ENCODE measurements at regions not wholly inside any gene's neighbourhood (a gene's known extent, or its start where the extent isn't known, plus 50 kb on each side); places are given as distances from the start of the nearest gene placed in this dataset.

DNA sequence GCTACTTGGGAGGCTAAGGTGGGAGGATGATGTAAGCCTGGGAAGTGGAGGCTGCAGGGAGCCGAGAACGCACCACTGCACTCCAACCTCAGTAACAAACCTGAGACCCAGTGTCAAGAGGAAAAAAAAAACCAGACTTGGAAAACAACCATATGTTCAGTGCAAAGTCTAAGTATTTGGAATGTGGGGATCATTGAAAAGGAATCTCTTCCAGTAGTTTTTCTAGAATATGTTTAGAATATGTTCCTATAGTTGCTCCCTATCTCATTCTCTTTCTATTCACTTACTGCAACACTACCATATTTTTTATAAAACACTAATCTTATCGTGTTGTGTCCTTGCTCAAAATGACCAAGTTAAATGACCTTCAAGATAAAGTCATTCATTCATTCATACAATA lies 423.5 kb upstream of the SOX5 start:
- no peaks in the 10 kb centered on the region for H3K9me1 ChIP-seq (ENCODE audit: control insufficient read depth, insufficient read depth, low read length)
- DNase-seq (ENCODE audit: extremely low read depth in 1 of 4, low spot score in 3 of 4): no peak
- no peak for FAIRE-seq
- no peaks in the 10 kb centered on the region for H3K4me1 ChIP-seq (replicated peaks in 1 of 2; ENCODE audit: control insufficient read depth in 2 of 2, insufficient read depth in 2 of 2, low read length in 2 of 2)
- BruUV-seq (replicated peaks): no TSS peak
- no peak overlapping the region for H3K4me3 ChIP-seq
- ATAC-seq: no peak
- no peak overlapping the region for H2AFZ ChIP-seq (ENCODE audit: low read depth, low read length)
- H3K4me2 ChIP-seq (ENCODE audit: insufficient read depth, low read length): no peak overlapping the region
- 0% methylated on average over 2 of the region's 3 CpGs for WGBS (ENCODE audit: insufficient coverage, low coverage, missing lambda C conversion rate)
- TF ChIP-seq HMGN3 (IDR thresholded peaks at IDR 0.05; ENCODE audit: borderline replicate concordance, extremely low read depth, insufficient read length, low read depth, low read length): no peak
- TF ChIP-seq, protein P1, sequence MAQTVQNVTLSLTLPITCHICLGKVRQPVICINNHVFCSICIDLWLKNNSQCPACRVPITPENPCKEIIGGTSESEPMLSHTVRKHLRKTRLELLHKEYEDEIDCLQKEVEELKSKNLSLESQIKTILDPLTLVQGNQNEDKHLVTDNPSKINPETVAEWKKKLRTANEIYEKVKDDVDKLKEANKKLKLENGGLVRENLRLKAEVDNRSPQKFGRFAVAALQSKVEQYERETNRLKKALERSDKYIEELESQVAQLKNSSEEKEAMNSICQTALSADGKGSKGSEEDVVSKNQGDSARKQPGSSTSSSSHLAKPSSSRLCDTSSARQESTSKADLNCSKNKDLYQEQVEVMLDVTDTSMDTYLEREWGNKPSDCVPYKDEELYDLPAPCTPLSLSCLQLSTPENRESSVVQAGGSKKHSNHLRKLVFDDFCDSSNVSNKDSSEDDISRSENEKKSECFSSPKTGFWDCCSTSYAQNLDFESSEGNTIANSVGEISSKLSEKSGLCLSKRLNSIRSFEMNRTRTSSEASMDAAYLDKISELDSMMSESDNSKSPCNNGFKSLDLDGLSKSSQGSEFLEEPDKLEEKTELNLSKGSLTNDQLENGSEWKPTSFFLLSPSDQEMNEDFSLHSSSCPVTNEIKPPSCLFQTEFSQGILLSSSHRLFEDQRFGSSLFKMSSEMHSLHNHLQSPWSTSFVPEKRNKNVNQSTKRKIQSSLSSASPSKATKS (CRISPR knock-in tag; IDR thresholded peaks at IDR 0.05): no peak
- TF ChIP-seq HDAC1 (IDR thresholded peaks at IDR 0.05): no peak
- TF ChIP-seq ZNF347 (CRISPR knock-in tag; IDR thresholded peaks at IDR 0.05; ENCODE audit: low read depth): no peak
- no peak for TF ChIP-seq TEAD4 (IDR thresholded peaks at IDR 0.05; ENCODE audit: low read length)
- no peak for TF ChIP-seq TEAD4 (CRISPR knock-in tag; IDR thresholded peaks at IDR 0.05; ENCODE audit: borderline replicate concordance)
- TF ChIP-seq PHF21A (IDR thresholded peaks at IDR 0.05; ENCODE audit: borderline replicate concordance, low read depth): no peak
- no peak for TF ChIP-seq COPS2 (conservative IDR thresholded peaks at IDR 0.05)
- no peak for TF ChIP-seq ZNF384 (IDR thresholded peaks at IDR 0.05; ENCODE audit: low read depth, low read length)
- TF ChIP-seq PHB (CRISPR knock-in tag; IDR thresholded peaks at IDR 0.05): no peak
- no peak overlapping the region for H3K27ac ChIP-seq (ENCODE audit: extremely low read depth, low read depth, low read length)
- in situ Hi-C loops (cut with MboI): no loop called here
- H3K36me3 ChIP-seq (ENCODE audit: control insufficient read depth, insufficient read depth, low read length): no peaks in the 10 kb centered on the region
- ChIA-PET CTCF (ENCODE audit: low intra/inter-chr PET ratio) (no interaction called here), POLR2A (no interaction called here)
- intact Hi-C loops (cut with micrococcal nuclease): no loop called here
- H3K27me3 ChIP-seq (ENCODE audit: control insufficient read depth in 2 of 2, insufficient read depth in 2 of 2, low read length in 2 of 2): peaks cover 0 to 4% of the 10 kb centered on the region in 2 experiments; a peak in 1 of 5 replicates
- H3K9me3 ChIP-seq (replicated peaks; ENCODE audit: control insufficient read depth, insufficient read depth, low read depth, low read length): no peaks in the 10 kb centered on the region
- no peak overlapping the region for H3K9ac ChIP-seq (ENCODE audit: insufficient read depth in 1 of 2, low read depth in 2 of 2, low read length in 2 of 2)
- no peaks in the 10 kb centered on the region; the same call in 1 of the 2 replicates for H4K20me1 ChIP-seq (replicated peaks; ENCODE audit: control insufficient read depth, insufficient read depth, low read length)
- H3K79me2 ChIP-seq (ENCODE audit: control insufficient read depth, insufficient read depth, low read length): no peaks in the 10 kb centered on the region
